ENCODE measurements at regions not wholly inside any gene's neighbourhood (a gene's known extent, or its start where the extent isn't known, plus 50 kb on each side); places are given as distances from the start of the nearest gene placed in this dataset.

DNA sequence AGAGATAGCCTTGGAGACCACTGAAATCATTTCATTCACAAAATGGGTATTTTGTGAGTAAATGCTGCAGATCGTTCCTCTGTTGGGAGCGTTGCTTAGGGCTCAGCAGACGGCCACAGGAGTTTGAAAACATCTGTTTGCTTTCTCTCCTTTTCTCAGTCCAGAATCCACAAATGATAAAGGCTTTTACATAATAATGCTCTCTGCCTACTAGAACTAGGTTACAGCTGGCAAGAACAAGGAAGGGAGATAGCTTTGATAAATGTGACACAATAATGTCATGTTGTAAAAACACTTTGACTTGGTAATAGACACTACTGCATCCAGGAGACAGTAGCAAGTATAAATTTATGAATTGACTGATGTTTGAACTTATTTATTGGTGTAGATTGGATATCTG, 1072.4 kb upstream of the CDH6 start:
- TF ChIP-seq, protein P1, sequence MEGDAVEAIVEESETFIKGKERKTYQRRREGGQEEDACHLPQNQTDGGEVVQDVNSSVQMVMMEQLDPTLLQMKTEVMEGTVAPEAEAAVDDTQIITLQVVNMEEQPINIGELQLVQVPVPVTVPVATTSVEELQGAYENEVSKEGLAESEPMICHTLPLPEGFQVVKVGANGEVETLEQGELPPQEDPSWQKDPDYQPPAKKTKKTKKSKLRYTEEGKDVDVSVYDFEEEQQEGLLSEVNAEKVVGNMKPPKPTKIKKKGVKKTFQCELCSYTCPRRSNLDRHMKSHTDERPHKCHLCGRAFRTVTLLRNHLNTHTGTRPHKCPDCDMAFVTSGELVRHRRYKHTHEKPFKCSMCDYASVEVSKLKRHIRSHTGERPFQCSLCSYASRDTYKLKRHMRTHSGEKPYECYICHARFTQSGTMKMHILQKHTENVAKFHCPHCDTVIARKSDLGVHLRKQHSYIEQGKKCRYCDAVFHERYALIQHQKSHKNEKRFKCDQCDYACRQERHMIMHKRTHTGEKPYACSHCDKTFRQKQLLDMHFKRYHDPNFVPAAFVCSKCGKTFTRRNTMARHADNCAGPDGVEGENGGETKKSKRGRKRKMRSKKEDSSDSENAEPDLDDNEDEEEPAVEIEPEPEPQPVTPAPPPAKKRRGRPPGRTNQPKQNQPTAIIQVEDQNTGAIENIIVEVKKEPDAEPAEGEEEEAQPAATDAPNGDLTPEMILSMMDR (IDR thresholded peaks at IDR 0.05), result no peak
- H3K36me3 Mint-ChIP-seq (ENCODE audit: low read depth), result peaks cover 1% of the 10 kb centered on the region
- no peak overlapping the region for H3K27ac Mint-ChIP-seq (ENCODE audit: unreplicated experiment)
- no peaks in the 10 kb centered on the region for H3K27me3 Mint-ChIP-seq (ENCODE audit: low read depth)
- no peak overlapping the region for H3K4me3 Mint-ChIP-seq (ENCODE audit: unreplicated experiment)
- no peak for DNase-seq (ENCODE audit: low spot score)
- H3K9me3 Mint-ChIP-seq (ENCODE audit: low read depth), result peaks cover 3% of the 10 kb centered on the region
- no peaks in the 10 kb centered on the region for H3K4me1 Mint-ChIP-seq (ENCODE audit: low read depth)

- H3K9me3 Mint-ChIP-seq (ENCODE audit: low read depth), result no peaks in the 10 kb centered on the region
- no peaks in the 10 kb centered on the region for H3K27me3 Mint-ChIP-seq (ENCODE audit: low read depth)
These were observed 1076.4 kb upstream of the CDH6 start for GRCh38 chr5:30117135-30117534.

GRCh38 chr5:30113542-30113941, 1079.9 kb upstream of the CDH6 start:
- Mint-ChIP-seq H3K9me3 (ENCODE audit: low read depth) (peaks cover 2% of the 10 kb centered on the region), H3K27me3 (ENCODE audit: low read depth) (no peaks in the 10 kb centered on the region), H3K27ac (ENCODE audit: unreplicated experiment) (no peak overlapping the region), H3K4me1 (ENCODE audit: low read depth) (peaks cover 15% of the 10 kb centered on the region), H3K4me3 (ENCODE audit: unreplicated experiment) (no peak overlapping the region), H3K36me3 (ENCODE audit: low read depth) (peaks cover 1% of the 10 kb centered on the region)
- TF ChIP-seq, protein P1 (IDR thresholded peaks at IDR 0.05), result no peak
- DNase-seq (ENCODE audit: low spot score), result no peak

More at GRCh38 chr5:30117135-30117534, 1076.4 kb upstream of the CDH6 start:
- H3K36me3 Mint-ChIP-seq (ENCODE audit: low read depth), result peaks cover 1% of the 10 kb centered on the region
- H3K27ac Mint-ChIP-seq (ENCODE audit: unreplicated experiment), result no peak overlapping the region
- no peak for DNase-seq (ENCODE audit: low spot score)
- TF ChIP-seq, protein P1 (IDR thresholded peaks at IDR 0.05), result no peak
- H3K4me1 Mint-ChIP-seq (ENCODE audit: low read depth), result peaks cover 15% of the 10 kb centered on the region
- no peak overlapping the region for H3K4me3 Mint-ChIP-seq (ENCODE audit: unreplicated experiment)

DNA sequence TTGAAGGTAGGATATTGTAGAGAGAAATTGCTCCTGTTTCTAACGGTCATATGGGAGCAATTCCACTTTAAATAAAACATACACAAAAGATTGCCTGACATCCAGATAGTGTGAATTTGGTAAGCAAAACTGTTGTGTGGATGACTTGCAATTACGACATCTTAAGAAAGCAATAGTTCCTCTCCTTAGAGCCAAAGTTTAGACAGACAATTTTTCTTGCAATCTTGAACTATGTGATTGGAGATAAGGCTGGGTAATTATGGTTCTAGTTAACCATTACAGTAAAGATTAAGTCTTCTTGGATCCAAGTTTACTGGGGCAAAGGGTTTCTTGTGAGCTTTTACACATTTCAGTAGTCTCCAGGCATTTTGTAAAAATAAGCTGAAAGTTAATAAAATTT, 1080.6 kb upstream of the CDH6 start:
- peaks cover 2% of the 10 kb centered on the region for H3K9me3 Mint-ChIP-seq (ENCODE audit: low read depth)
- no peaks in the 10 kb centered on the region for H3K27me3 Mint-ChIP-seq (ENCODE audit: low read depth)
- H3K4me1 Mint-ChIP-seq (ENCODE audit: low read depth), result peaks cover 15% of the 10 kb centered on the region
- no peak overlapping the region for H3K4me3 Mint-ChIP-seq (ENCODE audit: unreplicated experiment)
- no peak overlapping the region for H3K27ac Mint-ChIP-seq (ENCODE audit: unreplicated experiment)
- TF ChIP-seq, protein P1 (IDR thresholded peaks at IDR 0.05), result no peak
- no peak for DNase-seq (ENCODE audit: low spot score)
- H3K36me3 Mint-ChIP-seq (ENCODE audit: low read depth), result peaks cover 1% of the 10 kb centered on the region

DNA sequence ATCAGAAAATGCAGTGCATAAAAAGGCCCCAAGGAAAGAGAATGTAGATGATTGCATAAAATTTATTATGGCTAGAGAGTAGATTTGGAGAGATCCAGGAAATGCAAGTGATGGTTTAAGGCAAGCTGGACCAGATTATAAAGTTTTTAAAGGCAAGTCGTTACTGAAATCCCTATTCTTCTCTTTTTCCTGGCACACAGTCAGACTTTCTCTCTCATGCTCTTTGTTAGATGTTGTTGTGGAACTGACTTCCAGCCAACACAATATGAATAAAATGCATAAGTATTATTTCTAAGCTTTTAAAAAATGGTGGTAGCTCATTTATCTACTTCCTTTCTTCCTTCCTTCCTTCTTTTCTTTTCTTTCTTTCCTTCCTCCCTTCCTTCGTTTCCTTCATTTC, 1085.4 kb upstream of the CDH6 start:
- H3K4me1 Mint-ChIP-seq (ENCODE audit: low read depth), result peaks cover 30% of the 10 kb centered on the region

More for the DNA sequence above, 1085.4 kb upstream of the CDH6 start:
- H3K36me3 Mint-ChIP-seq (ENCODE audit: low read depth), result no peaks in the 10 kb centered on the region
- DNase-seq (ENCODE audit: low spot score), result no peak
- H3K9me3 Mint-ChIP-seq (ENCODE audit: low read depth), result peaks cover 2% of the 10 kb centered on the region
- H3K4me3 Mint-ChIP-seq (ENCODE audit: unreplicated experiment), result no peak overlapping the region
- no peak overlapping the region for H3K27ac Mint-ChIP-seq (ENCODE audit: unreplicated experiment)
- H3K27me3 Mint-ChIP-seq (ENCODE audit: low read depth), result no peaks in the 10 kb centered on the region
- TF ChIP-seq, protein P1 (IDR thresholded peaks at IDR 0.05), result no peak
